Muscle layer of duodenum (tissue), 2 donors: ENCODE measurements at regions not wholly inside any gene's neighbourhood (a gene's known extent, or its start where the extent isn't known, plus 50 kb on each side); places are given as distances from the start of the nearest gene placed in this dataset.

Experiments used
- H3K27ac ChIP-seq: one replicate; pipeline ENCODE4 v1.7.0; 2013; ENCODE audit warnings: mild to moderate bottlenecking, low read length
- H3K27me3 ChIP-seq: one replicate; pipeline ENCODE4 v1.7.0; 2013; ENCODE audit warnings: low read depth, mild to moderate bottlenecking, control low read depth, low read length
- H3K36me3 ChIP-seq, 2 donors: one replicate each; pipeline ENCODE4 v1.7.0; 2013; ENCODE audit warnings: low read length in 2 of 2, control low read depth in 1 of 2, mild to moderate bottlenecking in 1 of 2; ENCODE audit not compliant: insufficient read depth in 2 of 2, control insufficient read depth in 1 of 2
- H3K4me1 ChIP-seq, 2 donors: one replicate each; pipeline ENCODE4 v1.7.0; 2013; ENCODE audit warnings: low read length in 2 of 2, mild to moderate bottlenecking in 2 of 2, control low read depth in 1 of 2, moderate library complexity in 1 of 2; ENCODE audit not compliant: insufficient read depth in 2 of 2, control insufficient read depth in 1 of 2
- H3K4me3 ChIP-seq, 2 donors: one replicate each; pipeline ENCODE4 v1.7.0; 2013; ENCODE audit warnings: low read length in 2 of 2, low read depth in 1 of 2, mild to moderate bottlenecking in 1 of 2
- H3K9me3 ChIP-seq, 2 donors: one replicate each; pipeline ENCODE4 v1.7.0; 2013; ENCODE audit warnings: low read length in 2 of 2, control low read depth in 1 of 2, mild to moderate bottlenecking in 1 of 2; ENCODE audit not compliant: control insufficient read depth in 1 of 2
- donor health status: healthy.

DNA sequence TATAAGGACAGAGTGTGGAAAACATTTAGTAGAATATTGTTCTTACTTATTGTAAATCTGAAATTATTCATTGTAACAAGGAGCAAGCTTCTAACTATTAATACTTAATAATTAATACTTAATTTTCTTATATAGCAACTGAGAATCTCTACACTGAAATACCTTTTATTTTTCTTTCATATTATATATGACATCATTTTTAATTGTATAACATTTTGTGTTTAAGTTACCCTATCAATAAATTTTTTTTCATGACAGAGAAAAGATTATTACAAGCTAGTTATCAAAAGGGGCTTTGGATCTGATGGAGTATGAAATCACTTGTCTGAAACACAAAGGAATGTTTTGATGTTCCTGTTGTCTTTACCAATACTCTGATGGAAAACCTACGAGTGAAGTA lies 72.2 kb upstream of the CNKSR3 start:
- Histone ChIP-seq H3K27ac (no peak overlapping the region), H3K4me1 (no peaks in the 10 kb centered on the region), H3K27me3 (no peaks in the 10 kb centered on the region), H3K4me3 (no peak overlapping the region), H3K36me3 (no peaks in the 10 kb centered on the region), H3K9me3 (peaks cover 0 to 2% of the 10 kb centered on the region in 2 donors)

DNA sequence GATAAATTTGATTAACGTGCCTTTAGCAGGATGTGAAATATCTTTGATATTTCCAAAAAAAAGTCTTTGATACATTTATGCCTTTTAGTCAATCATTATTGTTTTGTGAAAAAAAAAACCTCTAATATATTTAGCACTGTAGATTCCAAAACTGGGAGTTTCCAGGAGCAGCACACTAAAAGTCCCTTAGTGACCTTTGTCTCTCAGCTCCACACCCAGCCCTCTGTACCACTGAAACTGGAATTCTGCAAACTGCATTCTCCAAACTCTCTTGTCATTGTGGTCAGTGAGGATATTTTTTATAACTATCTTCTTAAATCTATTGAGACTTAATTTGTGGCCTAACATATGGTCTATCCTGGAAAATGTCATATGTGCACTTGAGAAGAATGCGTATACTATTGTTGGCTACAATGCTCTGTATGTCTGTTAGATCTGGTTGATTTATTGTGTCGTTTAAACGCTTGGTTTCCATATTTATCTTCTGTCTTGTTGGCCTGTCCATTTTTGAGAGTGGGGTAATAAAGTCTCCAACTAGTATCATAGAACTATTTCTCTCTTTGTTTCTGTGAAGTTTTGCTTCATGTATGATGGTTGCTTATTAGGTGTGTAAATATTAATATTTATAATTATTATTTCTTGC lies 73.2 kb upstream of the CNKSR3 start:
- no peaks in the 10 kb centered on the region for H3K4me1 ChIP-seq
- no peak overlapping the region for H3K4me3 ChIP-seq
- H3K27me3 ChIP-seq = no peaks in the 10 kb centered on the region
- H3K27ac ChIP-seq = no peak overlapping the region
- peaks cover 0 to 2% of the 10 kb centered on the region in 2 donors for H3K9me3 ChIP-seq
- H3K36me3 ChIP-seq = no peaks in the 10 kb centered on the region

DNA sequence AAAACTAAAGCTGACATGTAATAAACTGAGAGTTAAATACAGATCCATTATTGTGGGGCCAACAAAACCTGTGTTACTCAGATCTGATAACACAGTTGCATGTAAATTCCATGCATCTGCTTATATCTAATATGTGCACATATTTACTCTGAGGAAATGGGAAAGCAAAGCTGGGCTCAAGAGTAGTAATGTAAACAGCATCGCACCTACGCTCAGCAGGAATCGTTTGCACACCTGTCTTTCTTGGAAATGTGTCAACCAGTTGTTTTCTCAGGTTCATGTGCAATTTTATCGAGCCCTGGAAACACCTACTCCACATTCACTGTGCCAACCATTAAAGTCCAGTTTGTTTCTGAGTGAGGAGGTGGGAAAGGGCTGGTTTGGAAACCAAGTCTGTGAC lies 80.3 kb upstream of the CNKSR3 start:
- no peak overlapping the region for H3K27ac ChIP-seq
- H3K36me3 ChIP-seq = no peaks in the 10 kb centered on the region
- H3K9me3 ChIP-seq = no peaks in the 10 kb centered on the region
- no peak overlapping the region for H3K4me3 ChIP-seq
- H3K27me3 ChIP-seq = no peaks in the 10 kb centered on the region
- no peaks in the 10 kb centered on the region for H3K4me1 ChIP-seq

DNA sequence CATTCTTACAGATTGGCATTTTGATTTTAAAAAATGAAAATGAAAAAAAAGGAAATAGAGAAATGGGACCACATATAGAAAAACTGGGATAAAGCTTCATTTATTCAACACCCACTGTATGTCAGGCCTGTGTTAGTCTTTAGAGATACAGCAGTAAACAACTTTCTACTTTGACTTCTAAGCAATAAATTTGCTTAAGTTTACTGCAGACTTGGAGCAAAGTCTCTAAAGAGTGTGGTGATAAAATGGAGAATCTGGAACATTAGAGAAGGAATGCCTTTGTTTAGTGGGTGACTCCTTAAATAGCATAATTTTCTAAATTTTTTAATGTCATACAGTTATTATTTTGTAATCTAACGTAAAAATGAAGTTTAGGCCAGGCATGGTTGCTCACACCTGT lies 80.7 kb upstream of the CNKSR3 start:
- Histone ChIP-seq H3K9me3 (no peaks in the 10 kb centered on the region), H3K27me3 (no peaks in the 10 kb centered on the region), H3K36me3 (no peaks in the 10 kb centered on the region), H3K27ac (no peak overlapping the region), H3K4me3 (no peak overlapping the region), H3K4me1 (no peaks in the 10 kb centered on the region)

DNA sequence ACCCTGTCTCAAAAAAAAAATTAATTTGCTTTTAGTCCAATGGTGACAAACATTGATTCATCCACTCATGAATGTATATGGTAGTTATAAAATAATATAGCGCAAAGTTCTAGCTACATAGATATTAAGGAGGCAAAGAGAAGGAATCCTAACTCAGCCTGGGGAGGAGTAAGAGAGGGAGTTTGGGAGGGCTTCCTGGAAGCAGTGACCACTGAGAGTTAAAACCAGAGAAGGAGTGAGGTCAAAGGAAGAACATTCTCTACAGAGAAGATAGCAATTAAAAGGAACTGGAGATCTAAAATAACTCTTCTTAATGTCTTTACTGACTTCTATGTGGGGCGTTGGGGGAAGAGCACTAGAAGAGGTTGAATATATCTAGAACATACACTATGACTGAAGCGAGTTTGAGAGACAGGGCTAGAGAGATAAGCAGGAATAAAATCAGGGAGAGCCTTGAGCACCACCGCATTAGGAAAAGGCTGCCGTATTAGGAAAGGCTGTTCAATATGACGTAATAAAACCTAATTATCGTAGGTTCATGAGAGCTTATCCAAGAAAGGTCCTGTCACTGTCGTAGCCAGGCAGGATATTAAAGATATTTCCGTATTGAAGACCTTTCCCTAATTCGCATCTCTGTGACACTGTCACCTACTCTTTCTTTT lies 81.8 kb upstream of the CNKSR3 start:
- Histone ChIP-seq H3K4me3 (no peak overlapping the region), H3K36me3 (no peaks in the 10 kb centered on the region), H3K27me3 (no peaks in the 10 kb centered on the region), H3K9me3 (no peaks in the 10 kb centered on the region), H3K4me1 (no peaks in the 10 kb centered on the region), H3K27ac (peak overlapping the region; percentile 27)

DNA sequence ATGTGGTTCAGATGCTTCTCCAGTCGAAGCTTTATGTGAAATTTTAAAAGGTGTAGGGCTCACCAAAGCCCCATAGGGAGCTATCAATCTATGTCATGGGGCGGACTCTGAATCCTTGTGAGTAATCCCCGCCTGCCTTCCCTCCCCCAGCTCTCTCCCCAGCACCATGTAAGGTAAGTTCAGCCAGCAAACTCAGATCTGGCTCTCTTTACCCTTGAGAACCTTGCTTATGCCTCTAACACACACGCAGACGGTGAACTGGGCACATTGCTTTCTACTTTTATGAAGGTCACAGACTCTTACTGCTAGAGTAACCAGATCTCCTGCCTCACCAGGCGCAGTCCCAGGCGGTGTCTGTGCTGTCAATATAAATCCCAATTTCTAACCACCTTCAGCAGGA lies 82.6 kb upstream of the CNKSR3 start:
- no peaks in the 10 kb centered on the region for H3K27me3 ChIP-seq
- peak overlapping the region; percentile 27 for H3K27ac ChIP-seq
- no peaks in the 10 kb centered on the region for H3K36me3 ChIP-seq
- no peaks in the 10 kb centered on the region for H3K4me1 ChIP-seq
- H3K9me3 ChIP-seq = no peaks in the 10 kb centered on the region
- H3K4me3 ChIP-seq = no peak overlapping the region

DNA sequence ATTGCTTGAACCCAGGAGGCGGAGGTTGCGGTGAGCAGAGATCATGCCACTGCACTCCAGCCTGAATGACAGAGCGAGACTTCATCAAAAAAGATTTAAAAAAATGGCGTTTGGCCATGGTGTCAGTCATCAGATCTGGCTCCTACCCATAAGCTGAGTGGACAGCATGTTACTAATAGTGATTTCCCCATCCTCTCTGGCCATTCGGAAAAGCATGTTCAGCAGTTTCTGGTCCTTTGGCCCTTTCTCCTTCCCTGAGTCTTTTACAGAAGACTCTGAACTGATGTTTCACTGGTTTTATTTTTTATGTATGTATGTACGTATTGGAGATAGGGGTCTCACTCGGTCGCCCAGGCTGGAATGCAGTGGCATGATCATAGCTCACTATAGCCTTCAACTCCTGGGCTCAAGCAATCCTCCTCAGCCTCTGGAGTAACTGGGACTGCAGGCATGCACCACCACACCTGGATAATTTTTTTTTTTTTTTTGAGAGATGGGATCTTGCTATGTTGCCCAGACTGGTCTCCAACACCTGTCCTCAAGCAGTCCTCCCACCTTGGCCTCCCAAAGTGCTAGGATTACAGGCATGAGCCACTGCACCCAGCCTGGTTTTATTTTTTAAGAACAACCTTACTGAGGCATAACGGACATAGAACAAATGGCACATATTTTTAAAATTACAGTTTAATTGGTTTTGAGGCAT lies 84.2 kb upstream of the CNKSR3 start:
- Histone ChIP-seq H3K36me3 (no peaks in the 10 kb centered on the region), H3K4me1 (no peaks in the 10 kb centered on the region), H3K27me3 (no peaks in the 10 kb centered on the region), H3K27ac (no peak overlapping the region), H3K4me3 (no peak overlapping the region), H3K9me3 (no peaks in the 10 kb centered on the region)

DNA sequence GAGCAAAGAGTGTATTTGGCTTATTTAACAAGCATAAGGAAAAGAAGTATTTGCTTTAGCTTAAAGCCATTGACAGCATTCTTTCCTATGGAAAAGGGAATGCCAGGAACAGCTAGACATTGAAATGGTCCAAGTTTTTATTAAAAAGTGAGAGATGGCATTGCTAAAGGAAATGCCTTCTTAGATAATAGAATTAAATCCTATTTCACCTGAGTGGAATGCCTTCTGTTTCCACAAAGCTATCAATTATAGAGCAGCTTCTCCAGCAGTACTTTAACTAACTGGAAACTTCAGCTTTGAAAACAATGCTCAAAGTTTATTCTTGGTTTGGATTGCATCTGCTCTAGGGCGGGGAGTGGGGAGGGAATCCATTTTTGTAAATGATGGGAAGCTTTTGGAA lies 85.1 kb upstream of the CNKSR3 start:
- Histone ChIP-seq H3K4me3 (no peak overlapping the region), H3K4me1 (no peaks in the 10 kb centered on the region), H3K27ac (no peak overlapping the region), H3K36me3 (no peaks in the 10 kb centered on the region), H3K27me3 (no peaks in the 10 kb centered on the region), H3K9me3 (no peaks in the 10 kb centered on the region)

DNA sequence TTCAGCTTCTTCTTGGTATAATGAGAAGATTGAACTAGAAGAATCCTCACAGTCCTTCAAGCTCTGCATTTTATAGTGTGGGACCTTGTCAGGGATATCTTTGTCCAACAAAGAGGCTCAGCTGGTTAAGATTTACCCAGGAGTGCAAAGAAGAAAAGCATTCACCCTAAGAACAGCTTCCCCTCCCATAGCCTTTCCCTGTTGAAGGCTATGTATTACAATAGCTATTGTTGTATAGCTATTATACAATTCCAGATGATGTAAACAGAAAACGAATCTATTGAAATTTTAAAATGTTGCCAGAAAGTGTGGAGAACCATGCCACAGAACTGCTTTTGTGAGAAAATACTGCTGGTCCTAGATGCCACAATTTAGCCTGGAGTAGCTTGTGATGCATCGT lies 85.5 kb upstream of the CNKSR3 start:
- no peak overlapping the region for H3K27ac ChIP-seq
- no peak overlapping the region for H3K4me3 ChIP-seq
- no peaks in the 10 kb centered on the region for H3K4me1 ChIP-seq

DNA sequence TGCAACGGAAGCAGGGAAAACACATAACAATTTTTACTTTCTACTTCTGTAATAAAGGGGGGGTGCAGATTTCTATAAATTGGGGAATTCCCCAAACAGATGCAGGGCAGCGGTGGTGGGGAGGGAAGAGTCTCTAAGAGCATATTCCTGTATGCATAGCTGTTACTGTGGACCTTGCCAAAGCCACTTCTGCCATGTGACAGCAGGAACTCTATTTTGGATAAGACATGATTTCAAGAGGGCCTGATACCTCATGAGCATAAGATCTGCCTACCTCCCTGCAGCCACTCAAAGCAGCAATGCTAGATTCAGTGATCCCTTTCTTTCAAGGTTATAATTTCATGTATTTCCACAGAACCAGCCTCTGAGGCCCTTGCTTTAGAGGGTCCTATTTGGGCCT lies 86.2 kb upstream of the CNKSR3 start:
- no peaks in the 10 kb centered on the region for H3K4me1 ChIP-seq
- no peak overlapping the region for H3K4me3 ChIP-seq
- no peak overlapping the region for H3K27ac ChIP-seq
- H3K9me3 ChIP-seq = no peaks in the 10 kb centered on the region
- no peaks in the 10 kb centered on the region for H3K27me3 ChIP-seq
- no peaks in the 10 kb centered on the region for H3K36me3 ChIP-seq

More for the DNA sequence above, 85.5 kb upstream of the CNKSR3 start:
- H3K27me3 ChIP-seq = no peaks in the 10 kb centered on the region
- no peaks in the 10 kb centered on the region for H3K9me3 ChIP-seq
- H3K36me3 ChIP-seq = no peaks in the 10 kb centered on the region

DNA sequence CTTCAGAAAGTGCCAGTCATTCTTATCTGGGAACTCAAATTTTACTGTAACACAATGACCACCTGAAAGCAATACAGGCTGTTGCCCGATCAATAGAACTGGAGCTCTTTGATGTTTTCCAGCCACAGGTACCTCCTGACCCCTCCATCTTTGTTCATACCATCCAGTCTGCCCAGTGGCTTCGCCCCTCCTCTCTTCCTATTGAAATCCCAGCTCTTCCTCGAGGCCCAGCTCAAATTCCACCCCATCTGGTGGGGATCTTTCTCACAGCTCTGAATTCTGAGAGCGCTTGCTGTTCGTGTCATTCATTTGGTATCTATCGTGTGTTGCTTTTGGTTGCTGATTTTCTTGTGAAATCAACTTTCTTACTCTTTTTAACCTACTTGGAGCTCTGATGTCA lies 87.9 kb upstream of the CNKSR3 start:
- no peaks in the 10 kb centered on the region for H3K4me1 ChIP-seq
- no peaks in the 10 kb centered on the region for H3K9me3 ChIP-seq
- no peak overlapping the region for H3K4me3 ChIP-seq
- no peak overlapping the region for H3K27ac ChIP-seq
- no peaks in the 10 kb centered on the region for H3K27me3 ChIP-seq
- no peaks in the 10 kb centered on the region for H3K36me3 ChIP-seq
